ENCODE measurements at regions not wholly inside any gene's neighbourhood (a gene's known extent, or its start where the extent isn't known, plus 50 kb on each side); places are given as distances from the start of the nearest gene placed in this dataset.

GRCh38 chr13:21256351-21256761 lies 79.9 kb downstream of the MRPL57 start:
- TF ChIP-seq CTCF (IDR thresholded peaks at IDR 0.05), result no peak
- TF ChIP-seq POLR2A (IDR thresholded peaks at IDR 0.05), result no peak
- no peak for TF ChIP-seq POLR2AphosphoS5 (IDR thresholded peaks at IDR 0.05)
- TF ChIP-seq EP300 (IDR thresholded peaks at IDR 0.05; ENCODE audit: low read depth), result no peak
